Activated CD8-positive, alpha-beta memory T cell treated with anti-CD3 and anti-CD28 coated beads, Interleukin-2, amount 50 U/mL, for 4 hours (primary cell): ENCODE measurements at regions not wholly inside any gene's neighbourhood (a gene's known extent, or its start where the extent isn't known, plus 50 kb on each side); places are given as distances from the start of the nearest gene placed in this dataset.

ENCODE experiments used
- DNase-seq: peaks from one replicate; pipeline ENCODE4 v3.0.0-alpha.2; 2020

GRCh38 chr9:117945286-117945685, 241.1 kb downstream of the TLR4 start:
- DNase-seq: no peak

GRCh38 chr9:117951127-117951526, 246.9 kb downstream of the TLR4 start:
- no peak for DNase-seq

- no peak for DNase-seq
Measured at GRCh38 chr9:117952581-117952980, 248.4 kb downstream of the TLR4 start.

- no peak for DNase-seq
Measured at GRCh38 chr9:117957267-117957666, 253.1 kb downstream of the TLR4 start.

- DNase-seq: no peak
Measured at GRCh38 chr9:117958726-117959125, 254.5 kb downstream of the TLR4 start.

- DNase-seq: no peak
Measured at GRCh38 chr9:117963493-117964090, 259.4 kb downstream of the TLR4 start.

- DNase-seq: no peak
Measured at GRCh38 chr9:117970276-117971050, 266.3 kb downstream of the TLR4 start.

- DNase-seq: no peak
Measured at GRCh38 chr9:117974108-117974507, 269.9 kb downstream of the TLR4 start.

- DNase-seq: no peak
Measured at GRCh38 chr9:117979914-117980313, 275.7 kb downstream of the TLR4 start.

GRCh38 chr9:117987945-117988344, 283.7 kb downstream of the TLR4 start:
- no peak for DNase-seq

- DNase-seq: no peak
Measured at GRCh38 chr9:117992006-117992405, 287.8 kb downstream of the TLR4 start.

GRCh38 chr9:118000581-118000980, 296.4 kb downstream of the TLR4 start:
- no peak for DNase-seq

GRCh38 chr9:118003240-118003639, 299.0 kb downstream of the TLR4 start:
- no peak for DNase-seq

GRCh38 chr9:118008246-118008645, 304.0 kb downstream of the TLR4 start:
- no peak for DNase-seq

- no peak for DNase-seq
Measured at GRCh38 chr9:118009614-118010013, 305.4 kb downstream of the TLR4 start.

GRCh38 chr9:118017607-118018122, 313.5 kb downstream of the TLR4 start:
- DNase-seq: no peak

GRCh38 chr9:118023644-118024043, 319.4 kb downstream of the TLR4 start:
- no peak for DNase-seq

- no peak for DNase-seq
Measured at GRCh38 chr9:118028225-118028624, 324.0 kb downstream of the TLR4 start.

- DNase-seq: no peak
Measured at GRCh38 chr9:118029425-118029824, 325.2 kb downstream of the TLR4 start.

GRCh38 chr9:118034701-118035100, 330.5 kb downstream of the TLR4 start:
- no peak for DNase-seq

- DNase-seq: no peak
Measured at GRCh38 chr9:118038713-118039112, 334.5 kb downstream of the TLR4 start.

GRCh38 chr9:118058227-118058626, 354.0 kb downstream of the TLR4 start:
- no peak for DNase-seq

GRCh38 chr9:118059484-118060278, 355.5 kb downstream of the TLR4 start:
- DNase-seq: no peak

GRCh38 chr9:118083161-118083560, 379.0 kb downstream of the TLR4 start:
- no peak for DNase-seq
